ENCODE measurements at regions not wholly inside any gene's neighbourhood (a gene's known extent, or its start where the extent isn't known, plus 50 kb on each side); places are given as distances from the start of the nearest gene placed in this dataset.
A peak's percentile ranks its signal among the peaks of the same experiment; 100 is the strongest.

GRCh38 chr2:122203523-122203922, 448.1 kb downstream of the TSN start:
- intact Hi-C loops (cut with DNase I), result no loop called here
- no peak for DNase-seq

- intact Hi-C loops (cut with DNase I), result no loop called here
- peak in 1 of 10 donors; percentile 55 for DNase-seq
Observed at GRCh38 chr2:122205641-122206040, 450.2 kb downstream of the TSN start.

GRCh38 chr2:122206101-122206500, 450.6 kb downstream of the TSN start:
- intact Hi-C loops (cut with DNase I), result no loop called here
- DNase-seq, result no peak

GRCh38 chr2:122209377-122209776, 453.9 kb downstream of the TSN start:
- DNase-seq, result peak in 1 of 10 donors; percentile 9
- intact Hi-C loops (cut with DNase I), result no loop called here

- intact Hi-C loops (cut with DNase I), result no loop called here
- DNase-seq, result no peak
Observed at GRCh38 chr2:122210065-122210464, 454.6 kb downstream of the TSN start.

GRCh38 chr2:122210898-122211856, 455.7 kb downstream of the TSN start:
- DNase-seq, result peak in 1 of 10 donors; percentile 70
- intact Hi-C loops (cut with DNase I), result no loop called here

- intact Hi-C loops (cut with DNase I), result no loop called here
- DNase-seq, result peak in 3 of 10 donors; percentile 4 to 11 (median 10)
Observed at GRCh38 chr2:122213312-122213711, 457.9 kb downstream of the TSN start.

GRCh38 chr2:122216071-122216470, 460.6 kb downstream of the TSN start:
- DNase-seq, result no peak
- intact Hi-C loops (cut with DNase I), result no loop called here

GRCh38 chr2:122216901-122217300, 461.4 kb downstream of the TSN start:
- intact Hi-C loops (cut with DNase I), result no loop called here
- no peak for DNase-seq

GRCh38 chr2:122218596-122218995, 463.1 kb downstream of the TSN start:
- intact Hi-C loops (cut with DNase I), result no loop called here
- DNase-seq, result no peak

- DNase-seq, result no peak
- intact Hi-C loops (cut with DNase I), result no loop called here
Observed at GRCh38 chr2:122219504-122219903, 464.1 kb downstream of the TSN start.

- intact Hi-C loops (cut with DNase I), result no loop called here
- no peak for DNase-seq
Observed at GRCh38 chr2:122221665-122222064, 466.2 kb downstream of the TSN start.

- intact Hi-C loops (cut with DNase I), result no loop called here
- peak in 4 of 10 donors; percentile 9 to 76 (median 14) for DNase-seq
Observed at GRCh38 chr2:122231296-122231695, 475.8 kb downstream of the TSN start.

GRCh38 chr2:122233372-122233771, 477.9 kb downstream of the TSN start:
- intact Hi-C loops (cut with DNase I), result no loop called here
- no peak for DNase-seq

- intact Hi-C loops (cut with DNase I), result no loop called here
- DNase-seq, result peak in 1 of 10 donors; percentile 10
Observed at GRCh38 chr2:122236152-122236874, 480.9 kb downstream of the TSN start.

GRCh38 chr2:122236925-122237324, 481.5 kb downstream of the TSN start:
- intact Hi-C loops (cut with DNase I), result no loop called here
- DNase-seq, result no peak

- intact Hi-C loops (cut with DNase I), result no loop called here
- no peak for DNase-seq
Observed at GRCh38 chr2:122237450-122237849, 482.0 kb downstream of the TSN start.

- intact Hi-C loops (cut with DNase I), result no loop called here
Observed at GRCh38 chr2:122238006-122238559, 482.6 kb downstream of the TSN start.

GRCh38 chr2:122239440-122239839, 484.0 kb downstream of the TSN start:
- no peak for DNase-seq
- intact Hi-C loops (cut with DNase I), result no loop called here

More at GRCh38 chr2:122238006-122238559, 482.6 kb downstream of the TSN start:
- DNase-seq, result no peak

GRCh38 chr2:122244598-122245229, 489.3 kb downstream of the TSN start:
- intact Hi-C loops (cut with DNase I), result no loop called here
- peak in 4 of 10 donors; percentile 17 to 89 (median 57) for DNase-seq

- DNase-seq, result no peak
Observed at GRCh38 chr2:122249673-122250072, 494.2 kb downstream of the TSN start.

More at GRCh38 chr2:122249673-122250072, 494.2 kb downstream of the TSN start:
- intact Hi-C loops (cut with DNase I), result no loop called here

Measured in posterior cingulate gyrus (tissue), 11 donors.